HG03457 (cell line): ENCODE measurements at regions not wholly inside any gene's neighbourhood (a gene's known extent, or its start where the extent isn't known, plus 50 kb on each side); places are given as distances from the start of the nearest gene placed in this dataset.

Experiments used
- ATAC-seq: cut with Tn5 transposase; IDR thresholded peaks from one replicate; pipeline ENCODE4 v1.9.1; 2021; ENCODE audit warnings: moderate number of reproducible peaks; ENCODE audit not compliant: unreplicated experiment

GRCh38 chr17:55635253-55635914, 87.3 kb downstream of the TMEM100 start:
- ATAC-seq, result no peak

GRCh38 chr17:55634702-55635101, 88.0 kb downstream of the TMEM100 start:
- no peak for ATAC-seq

GRCh38 chr17:55632893-55633292, 89.8 kb downstream of the TMEM100 start:
- no peak for ATAC-seq

- ATAC-seq, result no peak
Observed at GRCh38 chr17:55632236-55632635, 90.4 kb downstream of the TMEM100 start.

GRCh38 chr17:55629995-55630394, 92.7 kb downstream of the TMEM100 start:
- no peak for ATAC-seq

GRCh38 chr17:55625521-55625920, 97.1 kb downstream of the TMEM100 start:
- ATAC-seq, result peak; percentile 51

- peak; percentile 69 for ATAC-seq
Observed at GRCh38 chr17:55624772-55625433, 97.8 kb downstream of the TMEM100 start.

GRCh38 chr17:55622547-55622946, 100.1 kb downstream of the TMEM100 start:
- ATAC-seq, result no peak

GRCh38 chr17:55620945-55621344, 101.7 kb downstream of the TMEM100 start:
- no peak for ATAC-seq

- no peak for ATAC-seq
Observed at GRCh38 chr17:55620023-55620422, 102.6 kb downstream of the TMEM100 start.

- ATAC-seq, result no peak
Observed at GRCh38 chr17:55617441-55617840, 105.2 kb downstream of the TMEM100 start.

- ATAC-seq, result no peak
Observed at GRCh38 chr17:55614061-55614460, 102.8 kb upstream of the SMIM36 start.

GRCh38 chr17:55612691-55613141, 101.5 kb upstream of the SMIM36 start:
- no peak for ATAC-seq

- no peak for ATAC-seq
Observed at GRCh38 chr17:55607731-55608341, 96.6 kb upstream of the SMIM36 start.

GRCh38 chr17:55606488-55606815, 95.2 kb upstream of the SMIM36 start:
- no peak for ATAC-seq

GRCh38 chr17:55605705-55606487, 94.6 kb upstream of the SMIM36 start:
- no peak for ATAC-seq

- ATAC-seq, result peak; percentile 65
Observed at GRCh38 chr17:55601874-55602364, 90.7 kb upstream of the SMIM36 start.

GRCh38 chr17:55598495-55598894, 87.2 kb upstream of the SMIM36 start:
- no peak for ATAC-seq

- ATAC-seq, result no peak
Observed at GRCh38 chr17:55588446-55589242, 77.4 kb upstream of the SMIM36 start.

GRCh38 chr17:55587608-55588139, 76.4 kb upstream of the SMIM36 start:
- no peak for ATAC-seq
